SHP77 (cell line): ENCODE measurements at regions not wholly inside any gene's neighbourhood (a gene's known extent, or its start where the extent isn't known, plus 50 kb on each side); places are given as distances from the start of the nearest gene placed in this dataset.
A peak's percentile ranks its signal among the peaks of the same experiment; 100 is the strongest.
"Not testable (repeated sequence)": the region's sequence is repeated elsewhere in the genome, so short reads cannot be mapped to it uniquely, and the experiment has no call there.

Experiments
- DNase-seq, 2 experiments: peaks; one replicate each; lab custom pipeline; 2025; lab: John Stamatoyannopoulos, UW

DNA sequence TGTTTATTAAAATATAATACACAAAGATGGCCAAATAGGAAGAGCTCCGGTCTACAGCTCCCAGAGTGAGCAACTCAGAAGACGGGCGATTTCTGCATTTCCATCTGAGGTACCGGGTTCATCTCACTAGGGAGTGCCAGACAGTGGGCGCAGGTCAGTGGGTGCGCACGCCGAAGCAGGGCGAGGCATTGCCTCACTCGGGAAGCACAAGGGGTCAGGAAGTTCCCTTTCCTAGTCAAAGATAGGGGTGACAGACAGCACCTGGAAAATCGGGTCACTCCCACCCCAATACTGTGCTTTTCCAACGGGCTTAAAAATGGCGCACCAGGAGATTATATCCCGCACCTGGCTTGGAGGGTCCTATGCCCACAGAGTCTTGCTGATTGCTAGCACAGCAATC is 234.9 kb upstream of the CDH11 start:
- not testable (repeated sequence) for DNase-seq

DNA sequence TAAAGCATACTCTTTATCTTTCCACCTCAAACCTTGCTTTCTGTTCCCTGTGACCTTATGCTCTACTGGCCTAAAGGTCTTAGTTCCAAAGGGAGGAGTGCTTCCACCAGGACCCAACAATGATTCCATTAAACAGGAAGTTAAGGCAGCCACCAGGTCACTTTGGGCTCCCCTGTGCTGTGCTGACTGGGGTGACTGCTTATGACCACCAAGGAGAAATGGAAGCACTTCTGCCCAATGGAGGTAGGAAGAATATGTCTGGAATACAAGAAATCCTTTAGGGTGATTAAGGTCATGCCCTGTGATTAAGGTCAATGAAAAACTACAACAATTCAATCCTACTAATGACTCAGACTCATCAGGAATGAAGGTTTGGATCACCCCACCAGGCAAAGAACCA is 233.8 kb upstream of the CDH11 start:
- no peak for DNase-seq

DNA sequence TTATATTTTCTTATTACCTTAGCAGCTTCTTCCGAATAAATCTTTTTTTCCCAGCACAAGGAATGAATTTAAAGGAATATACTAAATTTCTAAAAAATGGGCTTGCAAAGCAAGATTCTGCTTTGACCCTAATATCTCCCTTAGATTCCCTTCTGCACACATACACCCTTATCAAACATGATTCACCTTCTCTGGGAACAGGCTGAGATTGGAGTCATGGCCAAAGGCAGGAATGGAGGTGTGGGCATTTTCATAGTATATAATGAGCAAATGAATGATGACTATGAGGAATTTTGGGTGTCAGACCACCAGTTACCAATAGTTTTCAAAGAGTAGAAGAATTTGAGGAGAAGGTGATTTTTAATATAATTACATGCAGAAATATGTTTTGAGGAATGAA is 231.3 kb upstream of the CDH11 start:
- no peak for DNase-seq

DNA sequence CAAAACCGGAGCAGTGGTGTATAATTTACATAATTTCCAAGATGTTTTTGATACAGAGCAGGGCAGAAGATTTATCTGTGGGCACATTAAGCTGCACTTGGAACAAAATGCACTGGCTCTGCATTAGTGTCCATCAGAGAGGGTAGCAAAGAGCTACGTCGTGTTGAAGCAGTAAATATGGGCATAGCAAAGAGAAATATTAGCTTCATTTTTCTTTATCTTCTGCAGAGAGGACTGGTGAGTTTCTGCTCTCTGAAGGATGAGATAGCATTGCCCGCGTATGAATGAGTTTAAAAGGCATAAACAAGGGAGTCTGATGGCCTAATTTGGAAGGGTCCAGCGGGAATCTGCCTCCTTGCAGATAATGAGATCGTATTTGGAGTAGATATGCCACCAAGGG is 227.8 kb upstream of the CDH11 start:
- DNase-seq = no peak

DNA sequence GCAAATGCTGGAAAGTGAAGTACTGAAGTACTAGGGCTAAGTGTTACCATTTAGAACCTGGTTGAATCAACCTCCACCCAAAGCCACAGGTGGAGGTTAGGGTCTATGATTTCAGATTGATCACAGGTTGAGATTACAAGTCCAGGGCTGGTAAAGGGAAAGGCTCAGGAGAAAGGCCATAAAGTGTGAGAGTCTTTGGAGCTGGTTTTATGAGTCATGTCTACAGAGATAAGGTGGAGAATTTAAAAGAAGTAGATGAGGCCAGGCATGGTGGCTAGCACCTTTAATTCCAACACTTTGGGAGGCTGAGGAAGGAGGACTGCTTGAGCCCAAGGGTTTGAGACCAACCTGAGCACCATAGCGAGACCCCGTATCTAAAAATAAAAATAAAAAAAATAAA is 221.7 kb upstream of the CDH11 start:
- no peak for DNase-seq

DNA sequence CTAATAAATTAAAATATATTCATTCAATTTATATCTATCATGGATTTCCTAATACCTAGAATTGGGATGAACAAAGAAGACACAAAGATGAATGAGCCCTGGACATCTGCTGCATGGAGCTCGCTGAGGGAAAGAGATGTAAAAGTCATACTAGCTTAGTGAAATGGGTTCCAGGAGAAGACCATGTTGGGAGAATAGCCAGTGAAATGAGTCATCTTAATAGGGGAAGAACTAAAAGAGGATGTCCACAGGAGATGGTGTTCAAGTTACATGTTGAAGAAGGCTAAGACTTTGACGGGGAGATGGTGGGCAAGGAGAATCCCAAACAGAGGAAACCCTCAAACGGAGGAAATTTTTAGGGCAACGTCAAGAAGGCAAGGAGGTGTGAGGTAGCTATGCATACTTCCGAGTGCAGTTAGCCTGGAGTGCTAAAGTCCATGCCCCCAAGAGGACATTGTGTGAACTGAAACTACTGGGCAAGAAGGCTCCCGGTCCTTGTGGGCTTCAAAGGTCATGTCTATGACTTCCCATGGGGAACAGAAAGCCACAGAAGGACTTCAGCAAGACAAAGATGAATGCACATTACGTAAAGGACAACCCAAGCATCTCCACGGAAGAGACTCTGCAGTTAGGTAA is 220.5 kb upstream of the CDH11 start:
- DNase-seq = no peak

DNA sequence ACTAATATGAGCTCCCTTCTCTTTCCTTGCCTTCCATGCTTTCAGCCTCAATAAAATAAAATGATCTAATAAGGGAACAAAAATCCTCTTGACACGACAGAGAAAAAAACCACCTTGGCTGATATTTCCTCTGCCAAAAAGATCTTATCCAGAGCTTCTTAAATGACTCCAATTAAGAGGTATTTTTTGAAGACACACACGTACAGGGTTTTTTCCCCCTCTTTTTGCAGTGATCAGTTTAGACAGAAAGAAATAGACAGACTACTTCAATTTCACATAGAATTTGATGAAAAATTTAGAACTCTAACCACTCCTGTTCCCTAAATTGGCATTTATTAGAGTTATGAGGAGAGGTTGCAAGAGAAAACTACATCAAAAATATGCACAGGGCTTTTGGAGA is 217.2 kb upstream of the CDH11 start:
- no peak for DNase-seq

DNA sequence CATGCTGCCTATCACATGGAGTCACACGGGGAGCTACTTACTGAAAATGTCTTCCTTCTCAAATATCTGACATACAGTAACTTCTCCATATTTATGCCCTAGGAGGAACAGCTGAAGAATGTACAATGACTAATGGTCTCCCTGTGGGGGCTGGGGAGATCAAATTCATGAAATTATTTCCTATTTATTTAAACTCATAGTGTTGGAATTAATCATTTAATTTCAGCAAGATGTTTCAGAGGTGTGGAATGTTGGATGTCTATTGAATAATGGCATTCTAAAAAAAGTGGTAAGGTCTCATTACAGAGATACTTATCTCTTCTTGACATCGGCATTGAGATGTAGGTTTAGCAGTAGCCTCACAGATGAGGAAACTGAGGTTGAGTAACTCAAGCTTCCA is 214.3 kb upstream of the CDH11 start:
- DNase-seq = no peak

DNA sequence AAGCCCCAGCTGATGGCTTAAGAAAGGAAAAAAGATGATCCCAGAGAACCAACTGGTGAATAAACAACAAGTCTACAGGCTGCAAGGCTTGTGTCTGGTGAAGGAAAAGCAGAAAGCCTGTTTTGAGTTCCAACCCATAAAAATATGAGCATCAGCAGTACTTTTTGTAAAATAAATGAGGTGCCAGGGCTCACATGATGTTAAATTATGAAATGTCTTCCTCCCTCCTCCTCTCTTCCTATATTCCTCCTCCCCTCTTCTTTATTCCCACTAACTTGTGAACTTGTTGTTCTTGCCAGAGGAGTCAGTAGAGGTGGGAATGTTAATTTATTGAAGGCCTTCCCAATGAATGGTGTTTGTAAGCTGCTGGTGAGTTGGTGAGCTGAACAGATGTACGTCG is 212.2 kb upstream of the CDH11 start:
- DNase-seq = no peak

DNA sequence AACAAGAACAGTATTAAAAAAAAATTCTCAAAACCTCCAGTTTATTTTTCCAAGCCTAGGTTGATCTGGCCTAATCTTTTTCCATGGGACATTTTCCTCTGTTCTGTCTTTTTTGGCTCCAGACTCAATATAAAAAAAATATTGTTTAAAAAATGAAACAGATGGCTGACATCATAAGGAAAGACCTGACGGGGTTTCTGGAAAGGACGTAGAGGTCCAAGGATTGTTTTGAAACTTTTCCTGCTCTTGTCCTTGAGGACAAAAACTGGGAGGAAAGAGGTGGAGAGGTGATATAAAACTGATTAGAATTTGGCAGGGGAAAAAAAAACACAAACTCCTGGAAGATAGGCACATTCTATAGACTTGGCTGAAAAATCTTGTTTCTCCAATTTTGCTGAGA is 211.4 kb upstream of the CDH11 start:
- DNase-seq = no peak

DNA sequence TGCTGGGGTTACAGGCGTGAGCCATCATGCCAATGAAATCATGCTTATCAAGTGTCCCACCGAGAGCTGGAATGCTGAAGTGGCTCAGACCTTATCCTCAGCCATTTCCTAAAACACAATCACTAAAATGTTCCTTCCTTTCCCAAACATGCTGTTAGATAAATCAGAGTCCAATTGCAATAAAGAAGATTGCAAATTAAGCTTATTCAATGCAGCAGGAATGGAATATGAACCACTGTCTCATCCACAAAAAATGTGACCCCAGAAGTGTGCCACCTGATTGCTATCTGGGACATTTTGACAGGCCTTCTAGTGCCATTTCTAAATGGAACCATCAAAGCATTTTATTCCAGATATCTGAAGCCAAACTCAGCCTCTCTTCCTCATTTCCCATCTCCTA is 205.5 kb upstream of the CDH11 start:
- no peak for DNase-seq

DNA sequence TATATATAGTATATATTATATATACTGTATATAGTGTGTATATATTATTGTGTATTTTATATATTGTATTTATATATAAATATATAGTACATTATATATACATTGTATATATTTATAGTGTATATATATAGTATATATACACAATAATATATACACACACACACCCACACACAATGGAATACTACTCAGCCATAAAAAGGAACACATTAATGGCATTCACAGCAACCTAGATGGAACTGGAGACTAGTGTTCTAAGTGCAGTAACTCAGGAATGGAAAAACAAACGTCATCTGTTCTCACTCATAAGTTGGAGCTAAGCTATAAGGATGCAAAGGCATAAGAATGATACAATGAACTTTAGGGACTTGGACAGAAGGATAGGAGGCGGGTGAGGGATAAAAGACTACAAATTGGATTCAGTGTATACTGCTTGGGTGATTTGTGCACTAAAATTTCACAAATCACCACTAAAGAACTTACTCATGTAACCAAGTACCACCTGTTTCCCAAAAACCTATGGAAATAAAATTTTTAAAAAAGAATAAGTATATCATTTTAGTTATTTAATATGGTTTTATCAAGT is 201.9 kb upstream of the CDH11 start:
- no peak for DNase-seq

DNA sequence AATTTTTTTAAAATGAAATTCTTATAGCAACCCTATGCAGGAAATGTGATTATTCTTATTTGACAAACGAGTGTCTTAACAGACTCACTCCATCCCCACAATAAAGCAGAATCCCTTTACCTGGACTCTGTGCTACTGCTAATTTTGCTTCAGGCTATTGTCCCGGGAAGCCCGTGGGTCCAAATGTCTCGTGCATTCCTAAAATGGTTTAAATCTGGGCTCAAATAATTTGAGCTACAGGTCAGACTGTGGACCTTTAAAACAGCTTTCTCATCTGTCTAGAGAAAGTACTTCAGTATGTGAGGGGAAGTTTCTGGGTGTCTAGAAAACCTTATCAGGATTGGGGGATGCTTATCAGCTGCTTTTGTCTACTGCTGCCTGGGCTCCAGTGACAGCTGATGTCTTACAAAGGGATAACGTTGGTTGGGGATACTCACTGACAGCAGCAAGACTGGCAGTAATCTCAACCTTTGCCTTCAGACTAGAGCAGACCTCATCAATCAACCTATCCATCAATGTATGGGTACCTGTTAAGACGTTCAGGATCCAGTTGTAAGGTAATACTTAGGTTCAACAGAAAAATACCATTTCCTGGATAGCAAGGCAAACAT is 197.9 kb upstream of the CDH11 start:
- no peak for DNase-seq

DNA sequence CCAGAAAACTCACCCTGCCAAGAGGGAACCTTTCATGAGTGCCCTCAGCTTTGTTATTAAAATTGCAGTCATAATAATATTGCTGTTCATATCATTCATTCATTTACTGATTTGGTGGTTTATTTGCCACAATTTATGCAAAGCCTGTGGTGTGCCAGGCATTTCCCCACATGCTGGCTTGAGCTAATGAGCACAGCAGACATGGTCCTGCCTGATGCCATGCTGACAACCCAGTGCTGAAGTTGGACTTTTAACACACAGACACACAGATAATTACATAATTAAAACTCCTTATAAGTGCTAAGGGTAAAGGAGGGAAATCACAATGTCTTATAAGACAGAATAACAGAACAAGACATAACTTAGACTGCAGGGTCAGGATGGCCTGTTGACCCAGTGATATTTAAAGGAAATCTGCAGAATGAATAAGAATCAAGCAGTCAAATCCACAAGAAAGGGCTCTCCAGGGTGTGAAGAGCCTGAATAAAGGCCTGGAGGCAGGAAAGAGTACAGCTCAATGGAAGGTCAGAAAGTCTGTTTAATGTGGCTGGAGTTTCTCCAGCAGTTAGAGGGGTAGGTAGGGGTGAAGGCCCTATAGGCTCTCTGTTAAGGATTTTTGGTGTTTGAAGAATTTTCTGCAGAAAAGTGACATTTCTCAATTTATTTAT is 196.9 kb upstream of the CDH11 start:
- DNase-seq = no peak

DNA sequence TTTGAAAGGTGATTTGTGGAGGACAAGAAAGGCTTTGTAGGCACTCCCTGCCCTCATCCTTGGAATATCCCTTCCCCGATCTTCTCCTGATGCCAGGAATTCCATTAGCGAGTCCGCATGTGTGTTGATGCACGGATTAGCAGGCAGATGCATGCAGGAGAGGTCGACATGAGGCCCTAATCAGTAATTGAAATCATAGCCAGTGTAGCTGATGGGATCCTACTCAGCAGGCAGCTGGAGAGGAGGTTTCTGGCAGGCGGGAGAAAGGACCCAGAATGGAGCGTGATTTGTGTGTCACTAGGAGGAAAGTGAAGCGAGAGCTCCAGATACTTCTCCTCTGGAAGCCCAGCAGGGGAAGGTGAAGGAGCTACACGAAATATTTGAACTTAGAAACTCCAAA is 196.3 kb upstream of the CDH11 start:
- DNase-seq = no peak

DNA sequence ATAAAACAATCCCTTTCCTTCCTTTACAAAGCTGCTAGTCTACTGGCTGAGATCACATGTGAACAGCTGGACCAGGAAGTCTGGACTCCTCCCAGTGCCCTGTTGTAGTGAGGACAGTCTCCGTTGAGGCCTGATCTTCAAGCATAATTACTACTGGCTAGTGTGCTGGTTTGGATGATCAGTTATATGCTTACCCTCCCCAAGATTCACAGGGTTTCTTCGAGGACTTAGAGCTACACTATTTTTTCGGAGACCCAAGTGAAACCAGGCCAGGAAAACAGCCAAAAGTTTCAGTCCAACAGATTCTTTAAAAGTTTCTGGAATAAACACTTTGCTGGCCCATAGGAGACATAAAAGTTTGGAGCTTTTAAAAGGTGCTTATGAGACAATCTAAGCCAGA is 194.9 kb upstream of the CDH11 start:
- peak in 1 of 2 experiments; percentile 0 for DNase-seq

DNA sequence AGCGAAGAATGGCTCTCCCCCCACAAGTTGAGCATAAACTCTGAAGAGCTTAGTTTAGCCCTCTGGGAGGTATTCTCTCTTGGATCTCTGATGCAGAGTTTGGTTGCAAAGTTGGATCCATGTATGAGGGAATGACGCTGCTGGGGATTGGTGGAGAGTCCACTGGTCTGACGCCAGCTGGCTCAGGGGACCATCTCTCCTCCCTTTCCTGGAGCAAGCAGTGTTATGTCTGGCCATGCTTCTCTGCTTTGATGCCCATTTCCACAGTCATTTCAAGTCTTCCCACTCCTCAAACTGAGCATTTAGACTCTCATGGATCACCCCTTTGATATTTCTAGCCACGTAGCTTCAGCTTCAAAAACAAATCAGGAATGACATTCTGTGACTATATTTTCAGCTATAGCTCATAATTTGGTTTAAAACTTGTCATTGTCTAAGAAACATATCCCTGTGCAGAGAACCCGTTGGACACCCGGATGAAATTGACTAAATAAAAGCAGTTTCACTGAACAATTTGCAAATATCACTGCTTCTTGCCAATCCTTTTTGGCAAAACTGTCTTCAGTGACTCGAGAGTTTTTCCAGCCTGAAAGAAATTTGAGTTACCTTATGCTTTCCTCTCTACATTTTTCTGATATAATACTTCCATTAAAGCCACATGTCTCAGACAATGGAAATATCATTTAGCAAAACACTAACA is 193.4 kb upstream of the CDH11 start:
- DNase-seq = no peak

DNA sequence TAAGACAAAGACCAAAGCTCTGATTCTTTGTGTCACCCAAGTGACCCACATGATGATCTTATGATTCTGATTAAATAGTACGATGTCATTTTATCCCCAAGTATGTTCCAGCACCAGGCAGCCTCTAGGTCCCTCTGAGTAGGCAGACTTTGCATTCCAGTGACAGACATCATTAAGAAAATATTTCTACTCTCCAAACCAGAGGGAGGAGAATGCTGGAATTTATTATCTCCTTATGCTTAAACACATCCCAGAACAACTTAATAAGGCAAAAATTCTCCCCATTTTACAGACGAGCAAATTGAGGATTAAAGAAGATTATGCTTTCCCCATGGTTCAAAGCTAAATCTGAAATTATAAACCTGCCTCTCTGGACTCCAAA is 192.8 kb upstream of the CDH11 start:
- no peak for DNase-seq

DNA sequence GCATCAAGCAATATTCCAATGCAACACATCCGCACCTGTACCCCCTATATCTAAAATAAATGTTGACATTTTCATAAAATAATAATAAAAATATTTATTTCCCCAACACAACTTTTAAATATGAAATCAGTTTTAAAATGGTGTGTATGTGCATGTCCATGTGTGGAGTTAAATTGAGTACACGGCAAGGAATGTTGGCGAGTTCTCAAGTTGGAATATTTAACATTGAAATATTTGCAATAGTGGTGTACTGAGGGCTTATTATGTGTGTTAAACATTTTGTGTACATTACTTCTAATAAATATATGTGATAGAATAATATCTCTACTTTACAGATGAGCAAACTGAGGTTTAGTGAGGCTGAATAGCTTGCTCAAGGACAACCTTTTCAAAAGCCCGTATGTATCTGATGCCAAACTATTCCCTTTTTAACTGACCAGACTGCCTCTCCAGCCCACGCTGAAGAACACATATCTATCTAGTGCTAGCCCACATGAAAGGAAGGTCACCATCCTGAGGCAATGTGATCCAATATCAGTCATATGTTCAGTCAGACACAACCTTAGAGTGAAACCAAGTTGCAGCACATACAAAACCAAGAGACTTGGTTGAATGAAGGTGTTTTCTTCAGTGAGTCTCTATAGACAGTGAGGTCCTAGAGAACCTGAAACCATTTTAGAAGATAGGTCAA is 192.2 kb upstream of the CDH11 start:
- no peak for DNase-seq

DNA sequence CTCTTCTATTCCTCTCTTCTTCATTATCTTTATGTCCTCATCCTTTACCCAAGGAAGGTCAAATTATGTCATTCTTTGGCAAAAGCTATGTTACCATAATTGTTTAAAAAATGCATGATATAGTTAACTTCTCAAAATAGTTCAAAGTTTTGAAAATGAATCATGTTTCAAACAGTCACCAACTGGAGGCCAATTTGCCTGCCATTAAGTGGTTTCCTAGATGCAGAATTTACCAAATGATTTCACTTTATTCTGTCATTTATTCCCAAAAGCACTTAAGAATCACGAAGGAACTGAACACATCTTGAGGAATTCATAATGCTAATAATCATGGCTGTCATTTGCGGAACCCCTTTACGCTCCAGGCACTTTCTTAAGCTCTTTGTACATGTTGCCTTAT is 190.9 kb upstream of the CDH11 start:
- no peak for DNase-seq

DNA sequence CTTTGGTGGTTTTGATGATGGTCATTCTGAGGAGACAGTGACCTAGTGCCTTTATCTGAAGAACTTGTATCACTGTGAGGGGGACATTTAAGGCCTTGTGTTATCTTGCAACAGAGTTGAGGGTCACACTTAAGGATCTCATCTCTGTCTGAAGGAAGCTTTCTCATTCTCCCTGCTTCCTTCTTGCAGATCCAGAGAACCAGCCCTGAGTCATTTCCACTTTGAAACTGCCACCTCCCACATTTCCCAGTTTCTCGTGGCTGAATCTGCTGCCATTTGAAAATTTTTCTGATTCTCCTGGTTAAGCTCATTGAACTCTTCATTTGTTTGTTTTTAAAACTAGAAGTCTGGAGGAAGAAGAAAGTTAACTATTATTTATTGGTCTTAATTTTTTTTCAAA is 190.2 kb upstream of the CDH11 start:
- no peak for DNase-seq

DNA sequence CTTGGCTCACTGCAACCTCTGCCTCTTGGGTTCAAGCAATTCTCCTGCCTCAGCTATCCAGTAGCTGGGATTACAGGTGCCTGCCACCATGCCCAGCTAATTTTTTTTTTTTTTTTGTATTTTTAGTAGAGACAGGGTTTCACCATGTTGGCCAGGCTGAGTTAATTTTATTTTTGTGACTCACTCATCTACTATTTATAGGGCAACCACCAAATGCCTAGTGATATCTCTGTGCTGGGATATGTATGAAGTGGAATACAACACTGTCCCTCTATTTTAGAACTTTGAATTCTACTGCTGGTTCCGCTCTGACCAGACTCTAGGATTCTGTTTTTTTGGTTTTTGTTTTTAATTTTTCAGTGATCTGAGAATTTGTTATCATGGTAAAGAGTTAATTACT is 188.6 kb upstream of the CDH11 start:
- not testable (repeated sequence) for DNase-seq
